Spleen (tissue), 11 donors: ENCODE measurements at regions not wholly inside any gene's neighbourhood (a gene's known extent, or its start where the extent isn't known, plus 50 kb on each side); places are given as distances from the start of the nearest gene placed in this dataset.
"Not testable (repeated sequence)": the region's sequence is repeated elsewhere in the genome, so short reads cannot be mapped to it uniquely, and the experiment has no call there.

Experiments
- DNase-seq: peaks from one replicate; pipeline ENCODE4 v3.0.0-alpha.2; 2020
- H3K27ac ChIP-seq, 8 donors: fragments of 200-600 bp; sonication (generic) in 7 of 8; 1 replicate in 4 of 8; 2 replicates in 4 of 8; pipeline versions ENCODE4 v1.5.0 to v1.8.0; 2016 to 2021; ENCODE audit warnings: inconsistent platforms in 4 of 8, mild to moderate bottlenecking in 4 of 8, moderate library complexity in 1 of 8
- H3K27me3 ChIP-seq, 7 donors: fragments of 200-600 bp; sonication (generic) in 6 of 7; replicated peaks in 1 of 7; 1 replicate in 4 of 7; 2 replicates in 3 of 7; pipeline versions ENCODE4 v1.5.0 to v1.8.0; 2016 to 2021; ENCODE audit warnings: inconsistent platforms in 3 of 7, mild to moderate bottlenecking in 1 of 7
- H3K36me3 ChIP-seq, 6 donors: fragments of 200-600 bp; sonication (generic) in 5 of 6; 1 replicate in 4 of 6; 2 replicates in 2 of 6; pipeline versions ENCODE4 v1.5.0 to v1.8.0; 2016 to 2021; ENCODE audit warnings: inconsistent platforms in 2 of 6
- H3K4me1 ChIP-seq, 6 donors: fragments of 200-600 bp; sonication (generic) in 5 of 6; 1 replicate in 3 of 6; 2 replicates in 3 of 6; pipeline versions ENCODE4 v1.5.0 to v1.8.0; 2016 to 2021; ENCODE audit warnings: inconsistent platforms in 3 of 6
- H3K4me3 ChIP-seq, 8 donors: fragments of 200-600 bp; sonication (generic) in 7 of 8; 1 replicate in 4 of 8; 2 replicates in 4 of 8; pipeline versions ENCODE4 v1.5.0 to v1.8.0; 2016 to 2021; ENCODE audit warnings: inconsistent platforms in 4 of 8, mild to moderate bottlenecking in 4 of 8, moderate library complexity in 2 of 8
- H3K9me3 ChIP-seq, 8 donors: fragments of 200-600 bp; sonication (generic) in 7 of 8; 1 replicate in 4 of 8; 2 replicates in 4 of 8; pipeline versions ENCODE4 v1.5.0 to v1.8.0; 2016 to 2021; ENCODE audit warnings: inconsistent platforms in 4 of 8
- POLR2A ChIP-seq, 3 donors: fragments of 450-650 bp; IDR thresholded peaks; one replicate each; pipeline ENCODE4 v1.5.1; 2017; ENCODE audit warnings: antibody characterized with exemption in 3 of 3, mild to moderate bottlenecking in 1 of 3
- POLR2AphosphoS5 ChIP-seq, 3 donors: sonication (generic); formaldehyde crosslinking; IDR thresholded peaks; one replicate each; pipeline ENCODE4 v1.5.1; 2017; ENCODE audit warnings: antibody characterized with exemption in 3 of 3
- WGBS, 5 donors: extraction: QIAGEN DNeasy Blood & Tissue Kit in 3 of 5; methylation state at CpG; one replicate each; pipeline versions ENCODE4 v1.1.5 to v1.1.7; 2013 to 2018; 5-methylcytosine and 5-hydroxymethylcytosine counted together
- intact Hi-C: fragments of 100-400 bp; cut with DNase I; formaldehyde crosslinking; loops from one replicate; pipeline ENCODE4 v1.15.0; 2023; ENCODE audit warnings: low total_unique reads
- TF ChIP-seq, protein P1 (sequence below), 11 experiments: fragments of 200-600 bp in 7 of 11; fragments of 450-650 bp in 4 of 11; sonication (generic) in 4 of 11; IDR thresholded peaks in 8 of 11; conservative IDR thresholded peaks in 3 of 11; 1 replicate in 7 of 11; 2 replicates in 4 of 11; pipeline versions ENCODE4 v1.4.0 to v1.8.0; 2016 to 2021; ENCODE audit warnings: antibody characterized with exemption in 11 of 11, inconsistent platforms in 4 of 11, mild to moderate bottlenecking in 1 of 11
- donor health status: healthy with polysubstance abuse.
- donor health status: DM: no; HTN: no; CAD: no; lungs with moderate emphysema.
- donor health status: DM: no; HTN: no; CAD: no.
- donor health status: Bipolar disorder and iron deficiency.
- donor health status: healthy.
- donor health status: DM: no; HTN: no; CAD: no.
- donor health status: DM: yes; HTN: yes; CAD: no.

DNA sequence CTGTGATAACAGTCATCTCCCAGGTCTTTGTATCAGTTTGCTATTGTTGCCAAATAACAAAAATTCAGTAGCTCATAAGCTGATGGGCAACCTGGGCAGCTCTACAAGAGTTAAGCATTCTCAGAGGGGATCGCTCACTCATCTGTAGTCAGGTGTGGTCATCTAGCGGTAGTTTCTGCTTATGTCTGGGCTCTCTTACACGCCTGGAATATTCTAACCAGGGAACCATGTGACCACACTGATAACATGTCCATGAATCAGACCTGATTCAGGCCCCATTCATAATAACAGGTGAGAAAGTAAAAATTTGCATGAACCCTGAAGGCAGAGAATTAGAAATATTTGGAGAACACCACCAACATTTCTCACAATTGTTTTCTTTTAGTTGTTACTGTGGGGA lies 576.1 kb downstream of the SLCO4C1 start:
- no peaks in the 10 kb centered on the region for H3K27me3 ChIP-seq
- intact Hi-C loops, result no loop called here
- H3K4me3 ChIP-seq, result no peak overlapping the region
- H3K36me3 ChIP-seq, result no peaks in the 10 kb centered on the region
- H3K9me3 ChIP-seq, result peaks cover 0 to 3% (median 0%) of the 10 kb centered on the region in 8 donors
- no peak for TF ChIP-seq POLR2A (IDR thresholded peaks at IDR 0.05)
- TF ChIP-seq POLR2AphosphoS5 (IDR thresholded peaks at IDR 0.05), result no peak
- TF ChIP-seq, protein P1, sequence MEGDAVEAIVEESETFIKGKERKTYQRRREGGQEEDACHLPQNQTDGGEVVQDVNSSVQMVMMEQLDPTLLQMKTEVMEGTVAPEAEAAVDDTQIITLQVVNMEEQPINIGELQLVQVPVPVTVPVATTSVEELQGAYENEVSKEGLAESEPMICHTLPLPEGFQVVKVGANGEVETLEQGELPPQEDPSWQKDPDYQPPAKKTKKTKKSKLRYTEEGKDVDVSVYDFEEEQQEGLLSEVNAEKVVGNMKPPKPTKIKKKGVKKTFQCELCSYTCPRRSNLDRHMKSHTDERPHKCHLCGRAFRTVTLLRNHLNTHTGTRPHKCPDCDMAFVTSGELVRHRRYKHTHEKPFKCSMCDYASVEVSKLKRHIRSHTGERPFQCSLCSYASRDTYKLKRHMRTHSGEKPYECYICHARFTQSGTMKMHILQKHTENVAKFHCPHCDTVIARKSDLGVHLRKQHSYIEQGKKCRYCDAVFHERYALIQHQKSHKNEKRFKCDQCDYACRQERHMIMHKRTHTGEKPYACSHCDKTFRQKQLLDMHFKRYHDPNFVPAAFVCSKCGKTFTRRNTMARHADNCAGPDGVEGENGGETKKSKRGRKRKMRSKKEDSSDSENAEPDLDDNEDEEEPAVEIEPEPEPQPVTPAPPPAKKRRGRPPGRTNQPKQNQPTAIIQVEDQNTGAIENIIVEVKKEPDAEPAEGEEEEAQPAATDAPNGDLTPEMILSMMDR (IDR thresholded peaks at IDR 0.05 in 8 of 11, conservative IDR thresholded peaks at IDR 0.05 in 3 of 11), result no peak
- no peaks in the 10 kb centered on the region for H3K4me1 ChIP-seq
- no peak for DNase-seq
- WGBS, 5 donors, result 80 to 93% (median 88%) methylated on average over 3 of the region's 3 CpGs
- H3K27ac ChIP-seq, result no peak overlapping the region

DNA sequence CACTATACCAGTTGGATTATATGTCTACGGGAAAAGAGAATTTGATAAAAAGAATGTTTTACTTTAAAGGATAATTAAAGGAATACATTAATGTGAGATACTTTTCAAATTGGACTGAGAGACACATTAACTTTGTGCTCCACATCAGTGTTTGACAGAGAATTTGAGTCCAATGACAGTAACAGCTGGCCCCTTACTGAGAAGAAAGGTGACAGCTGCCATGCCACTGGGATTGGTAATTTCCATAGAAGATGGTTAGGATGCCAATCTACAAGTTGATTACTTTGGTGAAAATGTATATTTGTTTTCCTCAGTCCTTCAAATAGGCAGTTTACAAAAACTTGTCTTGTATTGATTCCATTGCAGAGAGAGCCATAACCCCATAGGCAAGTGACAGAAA lies 578.4 kb downstream of the SLCO4C1 start:
- Histone ChIP-seq H3K4me1 (no peaks in the 10 kb centered on the region), H3K36me3 (no peaks in the 10 kb centered on the region), H3K27ac (no peak overlapping the region), H3K27me3 (no peaks in the 10 kb centered on the region), H3K4me3 (no peak overlapping the region), H3K9me3 (peaks cover 0 to 3% (median 0%) of the 10 kb centered on the region in 8 donors)
- TF ChIP-seq, protein P1 (IDR thresholded peaks at IDR 0.05 in 8 of 11, conservative IDR thresholded peaks at IDR 0.05 in 3 of 11), result no peak
- no peak for TF ChIP-seq POLR2A (IDR thresholded peaks at IDR 0.05)
- no peak for TF ChIP-seq POLR2AphosphoS5 (IDR thresholded peaks at IDR 0.05)
- 88 to 98% (median 96%) methylated on average over 1 of the region's 1 CpG for WGBS, 5 donors
- no peak for DNase-seq
- intact Hi-C loops, result no loop called here

DNA sequence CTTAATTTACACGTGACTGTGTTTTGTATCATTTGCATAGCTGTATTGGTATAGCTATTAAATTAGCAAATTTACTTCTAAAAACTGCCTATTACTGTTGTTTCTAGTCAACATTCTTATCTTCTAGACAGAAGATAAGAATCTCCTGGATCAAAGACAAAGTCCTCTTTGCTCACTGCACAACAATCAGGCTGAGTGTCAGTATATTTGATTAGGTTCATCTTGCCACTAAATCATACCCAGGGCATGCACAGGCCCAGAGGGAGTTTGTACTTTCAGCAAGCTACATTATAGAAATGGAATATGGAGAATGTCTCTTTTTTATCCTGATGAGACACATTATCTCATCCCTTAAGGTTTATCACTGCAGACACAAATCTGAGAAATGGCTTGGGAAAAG lies 579.1 kb downstream of the SLCO4C1 start:
- Histone ChIP-seq H3K27me3 (no peaks in the 10 kb centered on the region), H3K27ac (no peak overlapping the region), H3K4me1 (no peaks in the 10 kb centered on the region), H3K9me3 (peaks cover 0 to 3% (median 0%) of the 10 kb centered on the region in 8 donors), H3K4me3 (no peak overlapping the region), H3K36me3 (no peaks in the 10 kb centered on the region)
- WGBS, 5 donors, result 72 to 85% (median 78%) methylated on average over 1 of the region's 1 CpG
- TF ChIP-seq POLR2A (IDR thresholded peaks at IDR 0.05) (no peak), POLR2AphosphoS5 (IDR thresholded peaks at IDR 0.05) (no peak)
- TF ChIP-seq, protein P1 (IDR thresholded peaks at IDR 0.05 in 8 of 11, conservative IDR thresholded peaks at IDR 0.05 in 3 of 11), result no peak
- no peak for DNase-seq
- intact Hi-C loops, result no loop called here

DNA sequence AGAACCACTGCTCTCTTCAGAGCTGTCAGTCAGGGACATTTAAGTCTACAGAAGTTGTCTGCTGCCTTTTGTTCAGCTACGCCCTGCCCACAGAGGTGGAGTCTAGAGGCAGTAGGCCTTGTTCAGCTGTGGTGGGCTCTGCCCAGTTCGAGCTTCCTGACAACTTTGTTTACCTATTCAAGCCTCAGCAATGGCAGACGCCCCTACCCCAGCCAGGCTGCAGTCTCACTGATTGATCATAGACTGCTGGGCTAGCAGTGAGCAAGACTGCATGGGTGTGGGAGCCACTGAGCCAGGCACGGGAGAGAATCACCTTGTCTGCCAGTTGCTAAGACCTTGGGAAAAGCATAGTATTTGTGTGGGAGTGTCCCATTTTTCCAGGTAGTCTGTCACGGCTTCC lies 580.3 kb downstream of the SLCO4C1 start:
- DNase-seq, H3K27me3 ChIP-seq, intact Hi-C loops, H3K4me3 ChIP-seq, H3K4me1 ChIP-seq, H3K36me3 ChIP-seq, H3K27ac ChIP-seq: not testable (repeated sequence)
- H3K9me3 ChIP-seq, result peaks cover 0 to 11% (median under 1%) of the 10 kb centered on the region in 8 donors
- WGBS, 5 donors, result 58 to 74% (median 64%) methylated on average over 3 to 5 of the region's 5 CpGs

- H3K4me1 ChIP-seq, result no peaks in the 10 kb centered on the region
- H3K27me3 ChIP-seq, result no peaks in the 10 kb centered on the region
- intact Hi-C loops, result no loop called here
- DNase-seq, result no peak
- no peak for TF ChIP-seq POLR2A (IDR thresholded peaks at IDR 0.05)
- TF ChIP-seq POLR2AphosphoS5 (IDR thresholded peaks at IDR 0.05), result no peak
- TF ChIP-seq, protein P1 (IDR thresholded peaks at IDR 0.05 in 8 of 11, conservative IDR thresholded peaks at IDR 0.05 in 3 of 11), result no peak
- H3K4me3 ChIP-seq, result no peak overlapping the region
- H3K36me3 ChIP-seq, result no peaks in the 10 kb centered on the region
- H3K27ac ChIP-seq, result no peak overlapping the region
- no peaks in the 10 kb centered on the region for H3K9me3 ChIP-seq
Measured at GRCh38 chr5:101689306-101689705, 606.8 kb downstream of the SLCO4C1 start.
